CD4-positive, alpha-beta T cell treated with Interleukin-17A for 1 hour (primary cell): ENCODE measurements at regions not wholly inside any gene's neighbourhood (a gene's known extent, or its start where the extent isn't known, plus 50 kb on each side); places are given as distances from the start of the nearest gene placed in this dataset.
"Not testable (repeated sequence)": the region's sequence is repeated elsewhere in the genome, so short reads cannot be mapped to it uniquely, and the experiment has no call there.

Experiments
- DNase-seq: peaks from one replicate; pipeline ENCODE4 v3.0.0-alpha.2; 2020

DNA sequence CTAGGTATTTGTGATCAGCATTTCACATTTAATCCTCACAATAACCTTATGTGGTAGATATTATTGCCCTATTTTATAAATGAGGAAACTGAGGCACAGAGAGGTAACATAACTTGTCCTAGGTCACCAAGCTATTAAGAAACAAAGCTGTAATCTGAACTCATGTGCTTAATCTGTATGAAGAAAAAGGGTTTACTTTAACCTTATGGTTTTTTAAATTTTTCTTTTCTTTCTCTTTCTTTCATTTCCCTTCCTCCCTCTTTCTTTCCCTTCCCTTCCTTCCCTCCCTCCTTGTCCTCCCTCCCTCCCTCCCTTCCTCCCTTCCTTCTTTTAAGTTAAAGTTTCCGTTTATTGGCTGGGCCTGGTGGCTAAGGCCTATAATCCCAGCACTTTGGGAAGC, 105.2 kb upstream of the AMZ2 start:
- DNase-seq: no peak

DNA sequence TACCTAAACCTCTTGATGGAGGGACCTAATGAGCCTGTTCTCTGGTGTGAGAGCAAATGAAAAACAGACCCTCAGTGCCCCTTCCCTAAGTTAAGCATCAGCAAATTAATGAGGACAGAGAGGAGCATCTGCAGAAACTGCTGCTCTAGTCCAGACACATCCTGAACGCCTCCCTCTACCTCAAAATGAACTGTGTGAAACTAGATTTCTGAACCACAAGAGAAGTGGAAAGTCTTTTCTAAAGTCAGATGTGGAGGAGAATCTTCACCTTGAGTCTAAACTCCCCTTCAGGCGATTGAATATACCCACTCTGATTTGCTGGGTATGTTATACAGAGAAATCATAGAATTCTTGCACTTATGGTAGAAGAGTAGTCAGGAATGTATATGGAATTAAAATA, 104.4 kb upstream of the AMZ2 start:
- no peak for DNase-seq

DNA sequence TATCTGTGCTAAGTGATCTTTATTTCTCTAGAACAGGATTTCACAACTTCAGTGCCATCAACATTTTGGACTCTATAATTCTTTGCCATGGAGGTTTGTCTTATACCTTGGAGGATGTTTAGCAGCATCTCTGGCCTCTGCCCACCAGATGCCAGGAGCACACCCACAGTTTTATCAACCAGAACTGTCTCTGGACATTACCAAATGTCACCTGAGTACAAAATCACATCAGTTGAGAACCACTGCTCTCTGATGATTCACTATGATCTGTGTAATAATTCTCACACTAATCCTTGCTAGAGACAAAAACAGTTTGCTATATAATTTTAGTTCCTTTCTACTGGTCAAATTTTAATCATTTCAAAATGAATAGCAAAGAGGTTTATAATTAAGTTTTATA, 102.8 kb upstream of the AMZ2 start:
- no peak for DNase-seq

DNA sequence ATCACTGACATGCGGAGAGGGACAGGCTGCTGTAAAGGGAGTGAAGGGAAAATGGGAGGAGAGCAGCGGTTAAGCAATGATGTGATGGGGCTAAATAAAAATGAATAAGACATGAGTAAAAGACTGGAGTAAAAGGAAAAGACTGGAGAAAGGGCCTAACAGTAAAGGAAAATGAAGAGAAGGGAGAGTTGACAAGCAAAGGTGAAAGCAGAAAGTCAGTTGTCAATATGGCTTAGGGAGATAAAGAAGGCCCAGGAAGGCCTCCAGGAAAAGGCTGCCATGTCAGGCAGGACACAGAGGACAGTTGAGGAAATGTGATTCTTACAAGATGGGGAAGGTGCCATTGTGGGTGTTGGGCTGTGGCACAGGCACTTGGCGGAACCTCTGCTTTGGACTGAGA, 98.9 kb upstream of the AMZ2 start:
- DNase-seq: no peak

DNA sequence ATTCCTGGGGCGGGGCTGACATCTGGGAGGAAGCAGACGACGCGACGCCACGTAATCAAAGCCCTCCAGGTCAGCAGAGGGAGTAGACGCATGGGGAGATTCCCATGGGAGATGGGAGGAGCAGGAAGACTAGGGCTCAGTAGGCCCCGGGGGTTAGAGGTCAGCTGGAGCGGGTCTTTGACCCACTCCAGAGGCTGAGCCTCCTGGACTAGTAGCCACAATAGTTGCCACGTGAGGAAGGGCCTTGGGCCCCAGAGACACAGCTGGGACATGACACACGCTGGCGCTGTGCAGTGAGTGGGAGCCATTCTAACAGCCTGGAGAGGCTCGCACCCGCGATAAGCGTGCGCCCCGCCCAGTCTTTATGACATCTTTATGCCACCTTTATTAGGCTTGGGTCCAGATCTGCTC, 95.7 kb upstream of the AMZ2 start:
- DNase-seq: no peak

DNA sequence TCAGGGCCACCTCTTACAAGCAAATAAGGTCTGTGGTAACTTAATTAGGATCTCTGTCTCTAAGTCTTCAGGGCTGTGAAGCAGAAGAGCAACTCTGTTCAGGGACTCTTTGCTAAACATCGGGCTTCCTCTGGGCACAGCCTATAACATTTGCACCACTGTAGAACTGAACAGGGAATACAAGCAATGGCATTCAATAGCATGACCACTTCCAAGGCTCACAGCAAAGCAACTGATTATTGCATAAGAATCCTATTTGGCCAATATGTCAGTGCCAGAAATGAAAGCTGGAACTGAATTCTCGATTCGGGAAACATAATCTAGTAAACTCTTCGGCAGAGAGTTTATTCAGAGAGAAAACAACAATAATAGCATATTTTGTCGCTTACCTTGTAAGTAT, 92.2 kb upstream of the AMZ2 start:
- DNase-seq: no peak

DNA sequence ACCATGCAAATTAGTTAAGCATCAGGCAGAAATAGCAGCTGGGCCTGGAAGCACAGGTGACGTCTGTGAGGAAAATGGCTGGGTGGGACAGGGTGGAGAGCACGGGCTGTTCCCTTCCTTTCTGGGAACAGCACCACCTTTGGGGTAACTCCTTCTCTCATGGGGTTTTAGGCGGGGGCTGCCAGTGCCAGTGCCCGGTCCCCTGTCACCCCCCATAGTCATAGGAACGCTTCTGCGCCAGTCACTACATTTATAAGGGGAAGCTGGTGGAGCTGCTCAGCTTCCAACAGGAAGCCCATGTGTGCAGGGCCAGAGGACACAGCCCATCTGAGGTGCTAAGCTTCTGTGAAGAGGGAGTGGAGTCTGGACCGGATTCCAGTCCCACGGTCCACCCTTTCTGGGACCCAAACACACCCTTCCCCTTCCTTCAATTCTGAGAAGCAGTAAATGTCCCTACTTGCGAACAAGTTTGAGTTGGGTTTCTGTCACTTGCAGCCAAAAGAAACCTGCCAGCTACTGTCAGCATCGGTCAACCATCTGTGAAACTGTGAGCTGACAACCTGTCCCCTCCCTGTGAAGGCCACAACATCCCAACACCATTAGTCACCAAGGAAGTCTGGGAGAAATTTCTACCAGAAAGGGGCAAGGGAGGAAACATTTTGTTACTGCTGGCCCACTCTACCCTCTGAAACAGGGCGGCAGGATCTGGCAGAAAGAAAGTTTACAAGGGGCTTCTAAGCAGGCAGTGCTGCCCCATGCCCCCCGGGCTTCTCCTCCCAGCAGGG, 86.0 kb upstream of the AMZ2 start:
- no peak for DNase-seq

DNA sequence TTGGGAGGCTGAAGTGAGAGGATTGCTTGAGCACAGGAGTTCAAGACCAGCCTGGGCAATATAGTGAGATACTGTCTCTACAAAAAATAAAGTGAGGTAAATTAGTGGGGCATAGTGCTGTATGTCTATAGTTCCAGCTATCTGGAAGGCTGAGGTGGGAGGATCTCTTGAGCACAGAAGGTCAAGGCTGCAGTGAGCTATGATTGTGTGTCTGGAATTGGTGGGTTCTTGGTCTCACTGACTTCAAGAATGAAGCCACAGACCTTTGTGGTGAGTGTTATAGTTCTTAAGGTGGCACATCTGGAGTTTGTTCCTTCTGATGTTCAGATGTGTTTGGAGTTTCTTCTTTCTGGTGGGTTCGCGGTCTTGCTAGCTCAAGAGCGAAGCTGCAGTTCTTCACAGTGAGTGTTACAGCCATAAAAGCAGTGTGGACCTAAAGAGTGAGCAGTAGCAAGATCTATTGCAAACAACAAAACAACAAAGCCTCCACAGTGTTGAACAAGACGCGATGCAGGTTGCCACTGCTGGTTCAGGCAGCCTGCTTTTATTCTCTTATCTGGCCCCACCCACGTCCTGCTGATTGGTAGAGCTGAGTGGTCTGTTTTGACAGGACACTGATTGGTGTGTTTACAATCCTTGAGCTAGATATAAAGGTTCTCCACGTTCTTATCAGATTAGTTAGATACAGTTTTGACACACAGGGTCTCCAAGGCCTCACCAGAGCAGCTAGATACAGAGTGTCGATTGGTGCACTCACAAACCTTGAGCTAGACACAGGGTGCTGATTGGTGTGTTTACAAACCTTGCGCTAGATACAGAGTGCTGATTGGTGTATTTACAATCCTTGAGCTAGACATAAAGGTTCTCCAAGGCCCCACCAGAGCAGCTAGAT, 79.3 kb upstream of the AMZ2 start:
- not testable (repeated sequence) for DNase-seq

DNA sequence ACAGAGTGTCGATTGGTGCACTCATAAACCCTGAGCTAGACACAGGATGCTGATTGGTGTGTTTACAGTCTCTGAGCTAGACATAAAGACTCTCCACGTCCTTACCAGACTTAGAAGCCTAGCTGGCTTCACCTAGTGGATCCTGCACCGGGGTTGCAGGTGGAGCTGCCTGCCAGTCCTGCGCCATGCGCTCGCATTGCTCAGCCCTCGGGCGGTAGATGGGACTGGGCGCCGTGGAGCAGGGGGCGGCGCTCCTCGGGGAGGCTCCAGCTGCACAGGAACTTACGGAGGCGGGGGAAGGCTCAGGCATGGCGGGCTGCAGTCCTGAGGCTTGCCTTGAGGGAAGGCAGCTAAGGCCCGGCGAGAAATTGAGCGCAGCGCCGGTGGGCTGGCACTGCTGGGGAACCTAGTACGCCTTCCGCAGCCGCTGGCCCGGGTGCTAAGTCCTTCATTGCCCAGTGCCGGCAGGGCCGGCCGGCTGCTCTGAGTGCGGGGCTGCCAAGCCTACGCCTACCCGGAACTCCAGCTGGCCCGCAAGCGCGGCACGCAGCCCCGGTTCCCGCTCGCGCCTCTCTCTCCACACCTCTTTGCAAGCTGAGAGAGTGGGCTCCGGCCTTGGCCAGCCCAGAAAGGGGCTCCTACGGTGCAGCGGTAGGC, 78.5 kb upstream of the AMZ2 start:
- not testable (repeated sequence) for DNase-seq

DNA sequence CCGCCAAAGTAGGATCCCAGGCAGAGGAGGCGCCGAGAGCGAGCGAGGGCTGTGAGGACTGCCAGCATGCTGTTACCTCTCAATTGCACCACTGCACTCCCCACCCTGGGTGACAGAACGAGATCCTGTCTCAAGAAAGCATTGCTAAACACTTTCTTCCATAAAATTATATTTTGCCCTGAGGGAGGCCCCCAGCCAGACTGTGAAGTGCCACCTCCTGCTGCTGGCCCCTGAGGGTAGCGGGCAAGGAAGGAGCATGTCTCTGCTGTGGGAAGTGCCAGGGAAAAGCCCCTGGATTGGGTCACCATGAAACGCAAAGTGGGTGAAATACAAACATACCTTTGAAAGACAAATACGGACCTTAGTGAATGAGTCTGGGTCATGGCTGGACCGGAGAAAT, 78.0 kb upstream of the AMZ2 start:
- DNase-seq: no peak

DNA sequence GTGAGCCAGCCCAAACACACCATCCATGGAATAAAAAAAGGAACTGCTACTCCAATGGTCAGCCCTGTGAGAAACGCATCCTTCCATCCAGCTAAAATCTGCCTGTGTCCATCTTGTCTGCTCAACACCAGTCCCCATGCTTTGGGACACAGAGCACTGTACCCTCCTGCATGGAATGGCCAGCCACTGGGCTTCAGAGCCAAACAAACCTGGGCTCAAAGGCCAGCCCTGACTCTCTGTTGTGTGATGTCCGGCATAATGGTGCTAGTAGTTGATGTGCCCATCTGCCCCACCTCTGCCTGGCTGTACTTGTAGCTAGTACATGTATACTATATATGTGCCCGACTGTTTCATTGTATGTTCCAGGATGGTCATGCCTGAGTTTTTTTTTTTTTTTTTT, 77.6 kb upstream of the AMZ2 start:
- no peak for DNase-seq

DNA sequence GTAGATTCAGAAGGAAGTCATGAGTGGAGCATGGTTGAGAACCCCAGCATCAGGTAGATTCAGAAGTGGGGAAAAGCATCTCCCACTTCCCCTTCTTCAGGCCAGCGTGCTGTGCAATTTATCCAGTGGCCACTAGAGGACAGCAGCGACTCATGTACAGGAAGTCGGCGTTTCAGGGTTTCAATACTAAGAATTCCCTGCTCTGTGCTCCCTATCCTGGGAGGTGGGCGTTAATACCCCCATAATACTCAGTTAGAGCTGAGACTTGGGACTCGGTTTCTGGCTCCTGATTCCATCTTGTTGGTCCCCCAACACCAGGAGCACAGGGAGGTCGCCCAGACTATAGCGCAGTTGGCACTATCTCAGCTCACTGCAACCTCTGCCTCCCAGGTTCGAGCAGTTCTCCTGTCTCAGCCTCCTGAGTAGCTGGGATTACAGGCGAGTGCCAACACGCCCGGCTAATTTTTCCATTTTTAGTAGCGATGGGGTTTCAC, 75.3 kb upstream of the AMZ2 start:
- peak; percentile 81 for DNase-seq

DNA sequence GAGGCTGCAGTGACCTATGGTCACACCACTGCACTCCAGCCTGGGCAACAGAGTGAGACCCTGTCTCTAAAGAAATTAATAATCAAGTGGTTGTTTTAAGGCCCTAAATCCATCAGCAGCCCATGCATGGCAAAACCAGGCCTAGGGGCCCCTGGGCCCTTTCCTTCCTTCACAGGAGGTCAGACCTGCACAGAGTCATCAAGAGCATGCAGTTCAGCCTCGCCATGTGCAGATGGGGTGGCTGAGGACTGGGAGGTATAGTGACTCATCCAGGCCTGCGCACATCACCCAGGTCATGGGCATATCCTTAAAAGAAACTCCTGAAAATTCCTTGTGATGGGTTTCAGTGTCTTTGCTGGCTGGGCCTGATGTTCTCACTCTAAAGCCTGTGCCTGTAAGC, 72.4 kb upstream of the AMZ2 start:
- DNase-seq: no peak

DNA sequence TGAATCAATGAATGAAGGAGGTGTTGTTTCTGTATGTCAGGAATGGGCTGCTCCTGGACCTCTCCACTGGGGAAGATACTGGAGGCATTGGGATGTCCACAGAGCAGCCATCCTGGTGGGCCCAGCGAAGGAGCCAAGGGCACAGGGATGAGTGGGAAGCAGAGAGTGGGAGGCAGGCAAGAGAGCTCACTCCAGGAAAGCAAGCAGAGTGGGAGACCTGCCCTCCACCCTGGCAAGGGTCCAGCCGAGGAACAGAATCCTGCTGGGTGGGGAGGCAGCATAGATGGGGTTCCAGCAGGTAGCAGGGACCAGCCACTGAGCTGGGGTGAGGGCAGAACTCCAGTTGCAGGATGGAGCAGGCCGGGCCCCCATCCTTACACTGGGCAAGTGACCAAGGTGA, 71.9 kb upstream of the AMZ2 start:
- DNase-seq: no peak

DNA sequence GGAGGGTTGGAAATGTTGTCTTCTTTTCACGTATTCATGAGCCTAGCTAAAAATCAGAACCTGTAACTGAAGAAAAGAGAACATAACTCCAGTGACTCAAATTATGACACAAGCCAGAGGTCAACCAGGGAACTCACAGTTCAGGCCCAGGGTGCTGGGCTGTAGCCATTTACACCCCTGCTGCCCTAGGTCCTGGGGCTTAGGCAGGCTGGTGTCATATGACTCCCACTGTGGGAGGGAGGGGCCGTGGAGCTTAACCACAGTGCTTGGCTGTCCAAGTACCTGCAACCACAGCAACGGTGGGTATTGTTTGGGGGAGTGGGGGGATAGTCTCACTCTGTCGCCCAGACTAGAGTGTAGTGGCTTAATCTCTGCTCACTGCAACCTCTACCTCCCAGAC, 71.1 kb upstream of the AMZ2 start:
- DNase-seq: no peak

DNA sequence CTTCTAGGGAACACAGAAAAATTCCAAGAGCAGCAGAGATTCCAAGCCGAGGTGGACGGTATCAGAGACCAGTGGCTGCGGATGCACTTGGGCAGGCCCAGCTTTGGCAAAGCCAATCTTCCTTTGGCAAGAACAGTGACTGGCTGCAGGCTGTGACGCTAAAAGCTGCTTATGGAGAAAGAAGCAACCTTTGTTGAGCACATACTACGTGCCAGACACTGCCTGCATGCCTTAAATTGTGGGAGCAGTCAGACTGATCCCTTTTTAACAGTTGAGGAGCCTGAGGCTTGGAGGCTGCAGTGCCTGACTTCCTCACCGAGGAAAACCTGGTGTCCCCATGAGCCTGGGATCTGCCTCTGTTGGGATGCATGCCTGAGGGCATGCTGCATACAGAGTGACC, 69.0 kb upstream of the AMZ2 start:
- no peak for DNase-seq

DNA sequence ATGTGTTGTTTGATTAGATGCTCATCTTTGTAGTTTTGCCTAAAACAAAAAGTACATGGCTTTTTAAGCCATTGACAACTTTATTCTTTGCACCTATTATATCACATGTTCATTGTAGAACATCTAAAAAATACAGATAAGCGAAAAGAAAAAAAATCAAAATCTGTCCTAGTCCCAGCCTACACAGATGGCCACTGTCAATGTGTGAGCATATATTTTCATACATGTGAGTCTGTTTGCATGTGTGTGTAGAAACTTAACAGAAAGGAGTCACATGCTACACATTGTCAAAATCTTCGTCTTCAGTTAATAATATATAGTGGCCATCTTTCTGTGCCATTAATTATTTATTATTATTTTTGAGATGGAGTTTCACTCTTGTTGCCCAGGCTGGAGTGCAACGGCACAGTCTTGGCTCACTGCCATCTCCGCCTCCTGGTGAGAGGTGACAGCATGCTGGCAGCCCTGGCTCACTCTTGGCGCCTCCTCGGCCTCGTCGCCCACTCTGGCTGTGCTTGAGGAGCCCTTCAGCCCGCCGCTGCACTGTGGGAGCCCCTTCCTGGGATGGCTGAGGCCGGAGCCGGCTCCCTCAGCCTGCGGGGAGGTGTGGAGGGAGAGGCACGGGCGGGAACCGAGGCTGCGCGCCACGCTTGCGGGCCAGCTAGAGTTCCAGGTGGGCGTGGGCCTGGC, 68.5 kb upstream of the AMZ2 start:
- no peak for DNase-seq

DNA sequence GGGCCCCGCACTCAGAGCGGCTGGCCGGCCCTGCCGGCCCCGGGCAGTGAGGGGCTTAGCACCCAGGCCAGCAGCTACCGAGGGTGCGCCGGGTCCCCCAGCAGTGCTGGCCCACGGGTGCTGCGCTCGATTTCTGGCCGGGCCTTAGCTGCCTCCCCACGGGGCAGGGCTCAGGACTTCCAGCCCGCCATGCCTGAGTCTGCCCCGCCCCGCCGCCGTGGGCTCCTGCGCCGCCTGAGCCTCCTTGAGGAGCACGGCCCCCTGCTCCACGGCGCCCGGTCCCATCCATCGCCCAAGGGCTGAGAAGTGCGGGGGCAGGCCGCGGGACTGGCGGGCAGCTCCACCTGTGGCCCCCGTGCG, 67.9 kb upstream of the AMZ2 start:
- no peak for DNase-seq

DNA sequence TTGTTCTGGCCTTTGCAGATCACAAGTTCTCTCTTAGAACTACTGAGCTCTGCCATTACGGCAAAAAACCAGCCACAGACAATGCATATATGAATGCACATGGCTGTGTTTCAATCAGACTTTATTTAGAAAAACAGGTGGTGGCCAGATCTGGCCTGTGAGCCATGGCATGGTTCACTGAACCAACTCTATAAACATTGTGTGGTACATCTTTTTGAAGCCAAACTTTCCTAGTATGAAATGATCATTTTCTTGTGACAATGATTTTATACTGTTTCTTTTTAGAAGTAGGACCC, 65.9 kb upstream of the AMZ2 start:
- peak; percentile 29 for DNase-seq

DNA sequence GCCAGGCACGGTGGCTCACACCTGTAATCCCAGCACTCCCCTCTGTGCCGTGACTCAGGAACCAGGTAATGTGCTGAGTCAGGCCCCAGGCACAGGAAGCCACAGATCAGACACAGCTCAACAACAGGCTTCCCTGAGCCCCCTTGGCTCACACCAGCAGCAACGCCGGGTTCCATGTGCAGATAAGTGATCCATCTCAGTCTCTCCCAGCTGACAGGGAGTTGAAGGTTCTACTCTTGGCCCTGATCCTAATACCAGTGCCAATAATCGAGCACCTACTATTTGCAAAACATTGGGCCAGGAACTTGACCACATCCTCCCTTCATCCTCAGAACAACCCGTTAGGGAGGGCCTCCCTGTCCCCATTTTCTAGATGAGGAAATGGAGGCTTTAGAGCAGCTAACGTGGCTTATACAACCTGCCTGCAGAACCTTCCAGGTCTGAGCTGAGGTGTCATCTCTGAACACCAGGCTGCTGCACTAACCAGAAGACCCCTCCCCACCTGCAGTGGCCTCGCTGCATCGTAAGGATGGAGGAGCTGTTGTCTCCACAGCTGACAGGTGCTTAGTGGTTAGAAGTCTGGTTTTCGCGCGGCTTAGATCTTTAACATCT, 64.8 kb upstream of the AMZ2 start:
- DNase-seq: peak; percentile 82

DNA sequence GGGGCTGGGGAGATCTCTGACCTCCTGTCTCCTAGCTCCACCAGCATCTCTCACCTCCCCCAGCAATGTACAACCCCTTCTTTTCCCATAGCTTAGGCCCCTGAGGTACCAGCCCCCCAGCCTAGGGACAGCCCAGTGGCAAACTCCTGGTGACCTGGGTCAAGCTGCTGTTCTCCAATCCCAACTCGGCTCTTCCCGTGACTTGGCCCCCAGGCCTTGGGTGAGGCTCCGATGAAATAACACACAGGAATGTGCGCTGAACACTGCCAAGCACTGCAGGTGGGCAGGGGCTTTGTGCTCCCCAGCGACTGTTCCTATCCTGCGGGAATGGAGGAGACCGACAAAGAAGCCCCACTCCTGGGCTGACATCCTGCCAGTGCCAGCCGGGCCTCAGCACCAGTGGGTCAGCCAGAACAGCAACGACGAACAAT, 63.7 kb upstream of the AMZ2 start:
- no peak for DNase-seq

DNA sequence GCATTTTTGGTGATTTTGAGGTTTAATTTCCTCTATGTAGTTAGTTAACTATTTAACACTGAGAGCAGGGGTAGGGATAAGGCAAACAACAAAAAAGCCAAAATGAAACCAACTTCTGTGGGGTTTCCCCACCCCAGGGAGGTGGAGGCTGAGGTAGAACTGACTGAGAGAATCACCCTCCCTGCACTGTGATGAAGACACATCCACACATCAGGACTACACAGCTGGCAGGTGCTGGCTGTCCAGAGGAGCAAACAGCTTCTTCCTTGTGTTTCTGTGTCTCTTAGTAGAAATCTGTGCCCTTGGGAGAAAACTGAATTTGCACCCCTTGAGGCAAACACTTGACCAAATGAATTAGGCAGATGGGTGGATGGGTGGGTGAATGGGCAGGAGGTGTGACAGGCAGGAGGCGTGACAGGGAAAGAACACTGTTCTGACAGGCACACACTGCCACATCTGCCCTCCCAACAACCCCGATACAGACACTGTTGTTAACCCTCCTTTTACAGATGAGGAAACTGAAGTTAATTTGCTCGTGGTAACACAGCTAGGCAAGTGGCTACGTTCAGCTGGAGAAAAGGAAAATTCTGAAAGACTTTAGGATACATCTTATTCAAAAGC, 62.9 kb upstream of the AMZ2 start:
- DNase-seq: peak; percentile 83
